ENCODE measurements at regions not wholly inside any gene's neighbourhood (a gene's known extent, or its start where the extent isn't known, plus 50 kb on each side); places are given as distances from the start of the nearest gene placed in this dataset.

GRCh38 chr21:28459193-28459592 is 533.5 kb downstream of the LTN1 start:
- no peaks in the 10 kb centered on the region for H3K9me3 ChIP-seq
- no peaks in the 10 kb centered on the region for H3K4me1 ChIP-seq
- H3K4me3 ChIP-seq = no peak overlapping the region
- DNase-seq (no peak), ATAC-seq (no peak)
- intact Hi-C loops (cut with DNase I) = no loop called here
- H3K36me3 ChIP-seq (replicated peaks in 1 of 2; ENCODE audit: insufficient read depth in 1 of 2, low read depth in 2 of 2) = no peaks in the 10 kb centered on the region
- 72 to 78% methylated on average over 2 of the region's 2 CpGs for WGBS, 2 donors
- H3K27me3 ChIP-seq = no peaks in the 10 kb centered on the region
- TF ChIP-seq CTCF (IDR thresholded peaks at IDR 0.05) (no peak), POLR2A (IDR thresholded peaks at IDR 0.05) (no peak)
- no peak overlapping the region for H3K27ac ChIP-seq

- no peak for DNase-seq
- H3K4me3 ChIP-seq = no peak overlapping the region
- no peaks in the 10 kb centered on the region for H3K36me3 ChIP-seq (replicated peaks in 1 of 2; ENCODE audit: insufficient read depth in 1 of 2, low read depth in 2 of 2)
- no peak overlapping the region for H3K27ac ChIP-seq
- intact Hi-C loops (cut with DNase I) = no loop called here
- no peak for TF ChIP-seq CTCF (IDR thresholded peaks at IDR 0.05)
- ATAC-seq = no peak
- H3K9me3 ChIP-seq = no peaks in the 10 kb centered on the region
- H3K4me1 ChIP-seq = no peaks in the 10 kb centered on the region
- no peaks in the 10 kb centered on the region for H3K27me3 ChIP-seq
- WGBS, 2 donors = 33 to 53% methylated on average over 1 of the region's 1 CpG
Measured at GRCh38 chr21:28458446-28458845, 534.2 kb downstream of the LTN1 start.

- intact Hi-C loops (cut with DNase I) = no loop called here
Measured at GRCh38 chr21:28455253-28455600, 537.5 kb downstream of the LTN1 start.

GRCh38 chr21:28454564-28455252 is 538.0 kb downstream of the LTN1 start:
- 67 to 68% methylated on average over 2 of the region's 2 CpGs for WGBS, 2 donors
- H3K9me3 ChIP-seq = no peaks in the 10 kb centered on the region
- no peaks in the 10 kb centered on the region for H3K27me3 ChIP-seq
- H3K36me3 ChIP-seq (replicated peaks in 1 of 2; ENCODE audit: insufficient read depth in 1 of 2, low read depth in 2 of 2) = no peaks in the 10 kb centered on the region
- H3K27ac ChIP-seq = no peak overlapping the region
- no peak for DNase-seq
- no peak overlapping the region for H3K4me3 ChIP-seq
- TF ChIP-seq POLR2A (IDR thresholded peaks at IDR 0.05) = no peak
- TF ChIP-seq CTCF (IDR thresholded peaks at IDR 0.05) = no peak
- intact Hi-C loops (cut with DNase I) = no loop called here
- no peaks in the 10 kb centered on the region for H3K4me1 ChIP-seq
- no peak for ATAC-seq

More at GRCh38 chr21:28455253-28455600, 537.5 kb downstream of the LTN1 start:
- WGBS, 2 donors = 64 to 69% methylated on average over 4 of the region's 4 CpGs
- no peak for TF ChIP-seq CTCF (IDR thresholded peaks at IDR 0.05)
- no peak for TF ChIP-seq POLR2A (IDR thresholded peaks at IDR 0.05)
- Histone ChIP-seq H3K4me1 (no peaks in the 10 kb centered on the region), H3K9me3 (no peaks in the 10 kb centered on the region), H3K27me3 (no peaks in the 10 kb centered on the region), H3K27ac (no peak overlapping the region), H3K4me3 (no peak overlapping the region), H3K36me3 (replicated peaks in 1 of 2; ENCODE audit: insufficient read depth in 1 of 2, low read depth in 2 of 2) (no peaks in the 10 kb centered on the region)
- no peak for DNase-seq
- no peak for ATAC-seq

GRCh38 chr21:28447462-28447861 is 545.2 kb downstream of the LTN1 start:
- no peaks in the 10 kb centered on the region for H3K36me3 ChIP-seq (replicated peaks in 1 of 2; ENCODE audit: insufficient read depth in 1 of 2, low read depth in 2 of 2)
- intact Hi-C loops (cut with DNase I) = no loop called here
- H3K4me1 ChIP-seq = no peaks in the 10 kb centered on the region
- ATAC-seq (no peak), DNase-seq (no peak)
- no peak overlapping the region for H3K27ac ChIP-seq
- no peaks in the 10 kb centered on the region for H3K9me3 ChIP-seq
- no peak for TF ChIP-seq CTCF (IDR thresholded peaks at IDR 0.05)
- TF ChIP-seq POLR2A (IDR thresholded peaks at IDR 0.05) = no peak
- 79 to 86% methylated on average over 1 of the region's 1 CpG for WGBS, 2 donors
- no peak overlapping the region for H3K4me3 ChIP-seq
- H3K27me3 ChIP-seq = no peaks in the 10 kb centered on the region
